GM12878 (cell line): ENCODE measurements at regions not wholly inside any gene's neighbourhood (a gene's known extent, or its start where the extent isn't known, plus 50 kb on each side); places are given as distances from the start of the nearest gene placed in this dataset.

Experiments used
- ATAC-seq: fragments of 200-7000 bp; cut with Tn5 transposase; 3 replicates; pipeline ENCODE4 v1.9.1; 2020; ENCODE audit warnings: mild to moderate bottlenecking, moderate library complexity
- BruUV-seq: library from RNA; stranded (reverse); fragments of 400-500 nt; replicated peaks from 2 replicates; lab custom pipeline; 2021; lab: Mats Ljungman, UMichigan
- CTCF ChIA-PET: fragments of 300-600 bp; sonication (Branson Sonifier 250); formaldehyde crosslinking; extraction: SDS; loops from one replicate; lab custom pipeline; 2021; ENCODE audit warnings: inconsistent platforms; lab: Yijun Ruan, JAX
- POLR2A ChIA-PET: fragments of 350-600 bp; formaldehyde crosslinking; extraction: SDS; loops from one replicate; lab custom pipeline; 2021; ENCODE audit warnings: inconsistent platforms; lab: Charles Lee
- RAD21 ChIA-PET: fragments of 300-600 bp; sonication (Branson Sonifier 250); formaldehyde crosslinking; loops from one replicate; lab custom pipeline; 2023; ENCODE audit warnings: antibody characterized with exemption; ENCODE audit not compliant: unreplicated experiment; lab: Charles Lee
- SMC1A ChIA-PET: fragments of 300-600 bp; sonication (Branson Sonifier 250); formaldehyde crosslinking; loops from one replicate; lab custom pipeline; 2023; ENCODE audit not compliant: unreplicated experiment, uncharacterized antibody; lab: Charles Lee
- DNase-seq: peaks from one replicate; pipeline ENCODE4 v3.0.0-alpha.2; 2011; ENCODE audit warnings: low read depth, low spot score
- FAIRE-seq: peaks from 3 replicates; lab custom pipeline; 2011; peaks lifted over from hg19 to GRCh38; lab: Jason Lieb, UNC
- H2AFZ ChIP-seq: 2 replicates; pipeline ENCODE4 v1.6.0; 2011; ENCODE audit warnings: low read depth, low read length, control low read depth; ENCODE audit not compliant: control insufficient read depth
- H3K27ac ChIP-seq: 2 replicates; pipeline ENCODE4 v1.5.1; 2011; ENCODE audit warnings: control low read depth; ENCODE audit not compliant: control insufficient read depth, insufficient read depth
- H3K27me3 ChIP-seq, 2 experiments: replicated peaks in 1 of 2; 2 replicates each; pipeline versions ENCODE4 v1.6.0 to v1.6.1; 2011; ENCODE audit warnings: low read length in 1 of 2; ENCODE audit not compliant: control insufficient read depth in 2 of 2, insufficient read depth in 2 of 2
- H3K36me3 ChIP-seq, 2 experiments: 2 replicates each; pipeline ENCODE4 v1.5.1; 2011; ENCODE audit warnings: low read length in 1 of 2; ENCODE audit not compliant: control insufficient read depth in 2 of 2, insufficient read depth in 2 of 2
- H3K4me1 ChIP-seq: 2 replicates; pipeline ENCODE4 v1.6.1; 2011; ENCODE audit warnings: mild to moderate bottlenecking, low read length, moderate library complexity, mixed read lengths; ENCODE audit not compliant: control insufficient read depth, insufficient read depth
- H3K4me2 ChIP-seq: 2 replicates; pipeline ENCODE4 v1.6.0; 2011; ENCODE audit warnings: control low read depth; ENCODE audit not compliant: control insufficient read depth, insufficient read depth
- H3K4me3 ChIP-seq: fragments of 200-600 bp; sonication (generic); 2 replicates; pipeline ENCODE4 v1.5.1; 2016
- H3K79me2 ChIP-seq: 2 replicates; pipeline ENCODE4 v1.6.0; 2011; ENCODE audit warnings: low read length; ENCODE audit not compliant: control insufficient read depth, insufficient read depth
- H3K9ac ChIP-seq: 2 replicates; pipeline ENCODE4 v1.8.0; 2011; ENCODE audit warnings: low read length, control low read depth, mixed read lengths; ENCODE audit not compliant: control insufficient read depth, insufficient read depth
- H3K9me3 ChIP-seq: replicated peaks from 3 replicates; pipeline ENCODE4 v1.5.1; 2011; ENCODE audit warnings: mild to moderate bottlenecking, low read length; ENCODE audit not compliant: control insufficient read depth, insufficient read depth
- H4K20me1 ChIP-seq: 2 replicates; pipeline ENCODE4 v1.6.0; 2011; ENCODE audit not compliant: control insufficient read depth, insufficient read depth
- CREB1 ChIP-seq: IDR thresholded peaks from 2 replicates; pipeline ENCODE4 v1.6.1; 2012; ENCODE audit warnings: low read depth, mild to moderate bottlenecking, inconsistent platforms
- ETV6 ChIP-seq, 2 experiments: fragments of 450-650 bp in 1 of 2; IDR thresholded peaks in 1 of 2; conservative IDR thresholded peaks in 1 of 2; 2 replicates each; pipeline ENCODE4 v1.6.1; 2014; ENCODE audit warnings: antibody characterized with exemption in 1 of 2, borderline replicate concordance in 1 of 2, low read depth in 1 of 2, mild to moderate bottlenecking in 1 of 2, moderate library complexity in 1 of 2
- SMARCA5 ChIP-seq: fragments of 450-650 bp; IDR thresholded peaks from 2 replicates; pipeline ENCODE4 v1.6.1; 2017; ENCODE audit warnings: mild to moderate bottlenecking
- TAF1 ChIP-seq: IDR thresholded peaks from 2 replicates; pipeline ENCODE4 v1.6.1; 2011; ENCODE audit warnings: mild to moderate bottlenecking, low read depth, low read length, borderline replicate concordance
- YBX1 ChIP-seq: fragments of 450-650 bp; IDR thresholded peaks from 2 replicates; pipeline ENCODE4 v1.6.1; 2016; ENCODE audit warnings: antibody characterized with exemption
- YY1 ChIP-seq: IDR thresholded peaks from 2 replicates; pipeline ENCODE4 v1.6.1; 2011; ENCODE audit warnings: low read depth, mild to moderate bottlenecking, low read length
- WGBS: methylation state at CpG from one replicate; pipeline ENCODE4 v1.1.6; 2016; ENCODE audit warnings: low lambda C conversion rate; ENCODE audit not compliant: insufficient replicate concordance, insufficient coverage; ENCODE audit errors: missing lambda C conversion rate; 5-methylcytosine and 5-hydroxymethylcytosine counted together
- in situ Hi-C: fragments of 300-500 bp; cut with MboI; formaldehyde crosslinking; loops from 9 replicates; pipeline ENCODE4 v1.14.3; 2018; ENCODE audit warnings: mixed read lengths
- intact Hi-C: fragments of 100-400 bp; cut with micrococcal nuclease; formaldehyde crosslinking; loops from one replicate; pipeline ENCODE4 v1.14.2; 2022; ENCODE audit not compliant: unreplicated experiment
- TF ChIP-seq, protein P1 (sequence below): fragments of 450-650 bp; IDR thresholded peaks from 2 replicates; pipeline ENCODE4 v1.6.1; 2014; ENCODE audit warnings: mild to moderate bottlenecking
- TF ChIP-seq, protein P2 (sequence below): fragments of 150-350 bp; IDR thresholded peaks from 2 replicates; pipeline ENCODE4 v1.6.1; 2016; ENCODE audit warnings: low read depth, low read length

DNA sequence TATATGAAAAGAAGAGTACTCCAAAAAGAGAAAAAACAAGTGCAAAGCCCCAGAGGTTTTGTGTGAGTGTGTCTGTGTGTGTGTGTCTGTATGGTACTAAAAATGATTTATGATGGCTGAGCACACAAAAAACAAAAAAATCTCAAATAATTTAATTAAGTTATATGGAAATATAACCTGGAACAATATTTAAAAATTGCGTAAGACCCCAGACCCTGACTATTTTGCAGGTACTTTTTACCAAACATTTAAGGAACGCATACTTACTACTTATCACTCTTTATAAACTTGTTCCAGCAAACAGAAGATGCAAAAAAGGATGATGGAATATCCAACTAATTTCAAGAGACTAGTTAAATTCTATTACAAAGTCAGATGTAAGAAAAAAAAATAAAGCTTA lies 317.4 kb upstream of the KCNH7 start:
- H3K79me2 ChIP-seq = no peaks in the 10 kb centered on the region
- ChIA-PET SMC1A (no interaction called here), RAD21 (interaction anchor here (1.1 kb wide), 1 partner anchor 27 kb away, joined by 3 read pairs; no protein-coding TSS in a partner anchor), POLR2A (no interaction called here), CTCF (interaction anchor here (1.0 to 7.3 kb wide), 3 partner anchors 10 to 104 kb away, joined by 3 to 48 read pairs (median 3); no protein-coding TSS in a partner anchor)
- intact Hi-C loops = loop anchor here (10.0 kb wide), 1 partner anchor 1379 kb away; no protein-coding TSS in a partner anchor
- no peak overlapping the region for H3K4me2 ChIP-seq
- no peak overlapping the region for H3K4me3 ChIP-seq
- TF ChIP-seq, protein P1, sequence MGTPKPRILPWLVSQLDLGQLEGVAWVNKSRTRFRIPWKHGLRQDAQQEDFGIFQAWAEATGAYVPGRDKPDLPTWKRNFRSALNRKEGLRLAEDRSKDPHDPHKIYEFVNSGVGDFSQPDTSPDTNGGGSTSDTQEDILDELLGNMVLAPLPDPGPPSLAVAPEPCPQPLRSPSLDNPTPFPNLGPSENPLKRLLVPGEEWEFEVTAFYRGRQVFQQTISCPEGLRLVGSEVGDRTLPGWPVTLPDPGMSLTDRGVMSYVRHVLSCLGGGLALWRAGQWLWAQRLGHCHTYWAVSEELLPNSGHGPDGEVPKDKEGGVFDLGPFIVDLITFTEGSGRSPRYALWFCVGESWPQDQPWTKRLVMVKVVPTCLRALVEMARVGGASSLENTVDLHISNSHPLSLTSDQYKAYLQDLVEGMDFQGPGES = no peak
- TF ChIP-seq YBX1 = no peak
- TF ChIP-seq YY1 = no peak
- TF ChIP-seq SMARCA5 = no peak
- TF ChIP-seq, protein P2, sequence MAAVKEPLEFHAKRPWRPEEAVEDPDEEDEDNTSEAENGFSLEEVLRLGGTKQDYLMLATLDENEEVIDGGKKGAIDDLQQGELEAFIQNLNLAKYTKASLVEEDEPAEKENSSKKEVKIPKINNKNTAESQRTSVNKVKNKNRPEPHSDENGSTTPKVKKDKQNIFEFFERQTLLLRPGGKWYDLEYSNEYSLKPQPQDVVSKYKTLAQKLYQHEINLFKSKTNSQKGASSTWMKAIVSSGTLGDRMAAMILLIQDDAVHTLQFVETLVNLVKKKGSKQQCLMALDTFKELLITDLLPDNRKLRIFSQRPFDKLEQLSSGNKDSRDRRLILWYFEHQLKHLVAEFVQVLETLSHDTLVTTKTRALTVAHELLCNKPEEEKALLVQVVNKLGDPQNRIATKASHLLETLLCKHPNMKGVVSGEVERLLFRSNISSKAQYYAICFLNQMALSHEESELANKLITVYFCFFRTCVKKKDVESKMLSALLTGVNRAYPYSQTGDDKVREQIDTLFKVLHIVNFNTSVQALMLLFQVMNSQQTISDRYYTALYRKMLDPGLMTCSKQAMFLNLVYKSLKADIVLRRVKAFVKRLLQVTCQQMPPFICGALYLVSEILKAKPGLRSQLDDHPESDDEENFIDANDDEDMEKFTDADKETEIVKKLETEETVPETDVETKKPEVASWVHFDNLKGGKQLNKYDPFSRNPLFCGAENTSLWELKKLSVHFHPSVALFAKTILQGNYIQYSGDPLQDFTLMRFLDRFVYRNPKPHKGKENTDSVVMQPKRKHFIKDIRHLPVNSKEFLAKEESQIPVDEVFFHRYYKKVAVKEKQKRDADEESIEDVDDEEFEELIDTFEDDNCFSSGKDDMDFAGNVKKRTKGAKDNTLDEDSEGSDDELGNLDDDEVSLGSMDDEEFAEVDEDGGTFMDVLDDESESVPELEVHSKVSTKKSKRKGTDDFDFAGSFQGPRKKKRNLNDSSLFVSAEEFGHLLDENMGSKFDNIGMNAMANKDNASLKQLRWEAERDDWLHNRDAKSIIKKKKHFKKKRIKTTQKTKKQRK = no peak
- TF ChIP-seq TAF1 = no peak
- TF ChIP-seq ETV6 (conservative IDR thresholded peaks at IDR 0.05 in 1 of 2, IDR thresholded peaks at IDR 0.05 in 1 of 2; ENCODE audit: borderline replicate concordance in 1 of 2, low read depth in 1 of 2) = no peak
- TF ChIP-seq CREB1 = no peak
- BruUV-seq = no TSS peak
- 36% methylated on average over 2 of the region's 2 CpGs for WGBS
- H3K27me3 ChIP-seq = no peaks in the 10 kb centered on the region
- FAIRE-seq (no peak), DNase-seq (no peak), ATAC-seq (no peak)
- H3K9me3 ChIP-seq = no peaks in the 10 kb centered on the region
- H4K20me1 ChIP-seq = no peaks in the 10 kb centered on the region
- no peak overlapping the region for H3K27ac ChIP-seq
- no peak overlapping the region for H3K9ac ChIP-seq
- H2AFZ ChIP-seq = no peak overlapping the region
- in situ Hi-C loops = no loop called here
- no peaks in the 10 kb centered on the region for H3K36me3 ChIP-seq
- no peaks in the 10 kb centered on the region for H3K4me1 ChIP-seq
